ENCODE measurements at regions not wholly inside any gene's neighbourhood (a gene's known extent, or its start where the extent isn't known, plus 50 kb on each side); places are given as distances from the start of the nearest gene placed in this dataset.
A peak's percentile ranks its signal among the peaks of the same experiment; 100 is the strongest.

DNA sequence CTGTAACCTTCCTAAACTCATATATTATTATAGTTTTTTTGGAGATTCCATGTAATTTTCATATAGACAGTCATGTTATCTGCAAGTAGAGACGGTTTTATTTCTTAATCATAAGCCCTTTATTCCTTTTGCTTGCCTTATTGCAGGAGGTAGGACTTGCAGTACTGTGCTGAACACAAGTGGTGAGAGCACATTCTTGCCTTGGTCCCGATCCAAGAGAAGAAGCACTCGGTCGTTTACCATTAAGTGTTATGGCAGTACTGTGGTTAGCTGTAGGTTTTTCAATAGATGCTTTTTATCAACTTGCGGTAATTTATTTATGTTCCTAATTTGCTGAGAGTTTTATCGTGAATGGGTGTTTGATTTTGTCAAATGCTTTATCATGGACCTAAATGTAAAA lies 305.7 kb downstream of the DYSF start:
- DNase-seq, result peak; percentile 18

DNA sequence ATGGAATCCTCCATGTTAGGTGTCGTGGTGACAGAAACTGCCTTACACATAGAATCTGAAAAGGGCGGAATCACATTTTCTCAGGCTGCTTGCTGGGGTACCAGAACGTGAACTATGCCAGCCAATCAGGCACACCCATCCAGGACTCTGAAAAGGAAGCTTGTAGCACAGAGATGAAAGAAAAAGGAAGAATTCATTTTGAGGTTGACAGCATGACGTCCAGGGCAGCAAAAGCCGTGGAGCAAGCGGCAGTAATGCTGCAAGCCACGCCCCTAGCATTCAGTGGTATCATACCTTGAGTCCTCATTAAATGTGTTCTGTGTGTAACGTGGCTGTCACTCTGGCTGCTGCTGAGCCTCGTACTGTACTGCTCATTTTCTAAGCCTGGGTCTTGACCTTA lies 304.0 kb downstream of the DYSF start:
- peak; percentile 37 for DNase-seq

DNA sequence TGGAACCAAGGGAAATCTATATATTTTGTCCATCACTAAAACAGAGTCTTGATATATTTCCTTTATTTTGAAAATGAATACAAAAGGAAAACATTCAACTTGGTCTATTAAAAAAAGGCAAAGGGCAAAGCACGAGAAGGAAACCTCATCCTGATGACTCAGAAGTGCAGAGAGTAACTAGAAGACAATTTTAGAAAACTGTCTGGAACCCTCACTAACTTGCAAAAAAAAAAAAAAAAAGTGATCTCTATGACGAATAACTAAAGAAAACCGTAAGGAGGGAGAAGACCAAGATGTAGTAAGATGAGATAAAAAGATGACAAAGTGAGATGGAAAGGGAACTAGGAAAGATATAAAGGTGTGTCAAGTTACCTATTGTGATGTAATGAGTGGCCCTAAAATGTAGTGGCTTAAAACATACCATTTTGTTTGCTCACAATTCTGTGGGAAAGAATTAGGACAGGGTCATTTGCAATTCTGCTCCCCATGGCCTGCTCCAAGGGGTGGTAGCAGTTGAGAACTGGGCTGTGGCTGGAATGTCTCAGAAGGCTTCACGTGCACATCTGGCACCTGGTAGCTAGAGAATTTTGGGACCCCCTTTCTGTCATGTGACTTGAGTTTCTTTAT lies 303.0 kb downstream of the DYSF start:
- peak; percentile 29 for DNase-seq

DNA sequence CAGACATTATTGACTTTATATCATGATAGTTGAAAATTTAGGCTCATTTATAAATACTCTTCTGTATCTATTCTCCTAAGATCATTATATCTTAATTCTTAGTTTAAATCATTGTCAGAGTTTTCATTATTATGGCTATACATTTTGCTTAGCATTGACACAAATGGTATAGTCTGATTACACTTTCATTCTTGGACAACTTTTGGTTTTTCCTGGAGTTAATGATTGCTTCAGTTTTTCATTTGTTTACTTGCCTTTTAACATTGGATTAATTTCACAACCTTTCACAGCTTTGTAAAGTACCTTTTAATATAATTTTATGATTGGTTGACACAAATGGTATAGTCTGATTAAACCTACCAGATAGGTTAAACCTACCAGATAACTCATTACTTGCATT lies 298.2 kb downstream of the DYSF start:
- DNase-seq, result no peak

DNA sequence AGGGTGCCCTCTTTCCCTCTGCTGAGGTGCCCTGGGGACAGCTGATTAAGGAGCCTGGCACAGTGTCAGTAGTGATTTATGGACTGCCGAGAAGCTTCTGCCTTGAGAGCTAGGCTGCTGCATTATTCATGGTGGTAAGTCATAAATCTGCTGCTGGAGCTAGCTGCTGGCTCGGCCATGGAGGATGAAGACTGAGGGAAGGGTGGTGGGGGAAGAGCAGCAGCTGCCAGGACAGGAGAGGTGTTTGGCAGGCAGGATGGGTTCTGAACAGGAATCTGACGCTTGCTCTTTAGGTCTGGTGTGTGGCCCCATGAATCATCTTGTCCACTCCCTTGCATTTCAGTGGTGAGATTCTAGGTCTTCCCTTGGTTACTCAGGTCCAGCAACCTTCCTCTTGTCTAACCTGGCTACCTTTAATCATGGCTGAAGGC lies 296.3 kb downstream of the DYSF start:
- peak; percentile 85 for DNase-seq

DNA sequence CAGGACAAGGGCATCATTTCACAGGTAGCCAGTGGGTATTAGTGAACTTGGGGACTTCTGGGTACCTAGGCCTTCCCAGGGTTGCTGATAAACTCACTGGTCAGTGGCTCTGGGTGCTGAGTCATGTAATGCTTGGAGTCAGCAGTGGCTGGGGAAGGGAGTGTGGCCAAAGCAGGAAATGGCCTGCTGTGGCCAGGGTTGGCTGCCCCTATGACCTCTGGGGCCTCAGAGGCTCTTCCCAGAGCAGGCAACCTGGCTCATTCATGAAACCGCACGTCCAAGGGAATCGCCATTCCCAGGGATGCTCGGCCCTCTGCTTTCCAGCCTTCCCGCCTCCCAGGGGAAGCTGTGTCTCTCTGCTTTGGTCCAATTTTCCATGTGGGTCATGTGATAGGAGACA lies 294.9 kb downstream of the DYSF start:
- DNase-seq, result peak; percentile 88

DNA sequence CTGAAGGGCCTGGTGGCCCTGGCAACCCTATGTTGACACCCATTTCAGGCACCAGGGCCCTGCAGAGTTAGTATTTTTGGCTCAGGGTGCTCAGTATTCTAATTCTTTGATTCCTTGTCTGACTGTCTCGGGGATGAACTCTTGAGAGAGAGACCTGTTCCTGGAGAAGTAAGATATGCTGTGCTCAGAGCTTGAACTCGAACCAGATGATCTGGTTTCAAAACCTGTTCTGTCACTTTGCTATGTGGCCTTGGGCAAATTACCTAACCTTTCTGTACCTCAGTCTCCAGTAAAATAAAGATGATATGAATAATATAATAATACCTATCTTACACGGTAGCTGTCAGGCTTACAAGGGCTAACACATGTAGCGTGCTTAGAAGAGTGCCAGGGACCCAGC lies 294.2 kb downstream of the DYSF start:
- peak; percentile 74 for DNase-seq

DNA sequence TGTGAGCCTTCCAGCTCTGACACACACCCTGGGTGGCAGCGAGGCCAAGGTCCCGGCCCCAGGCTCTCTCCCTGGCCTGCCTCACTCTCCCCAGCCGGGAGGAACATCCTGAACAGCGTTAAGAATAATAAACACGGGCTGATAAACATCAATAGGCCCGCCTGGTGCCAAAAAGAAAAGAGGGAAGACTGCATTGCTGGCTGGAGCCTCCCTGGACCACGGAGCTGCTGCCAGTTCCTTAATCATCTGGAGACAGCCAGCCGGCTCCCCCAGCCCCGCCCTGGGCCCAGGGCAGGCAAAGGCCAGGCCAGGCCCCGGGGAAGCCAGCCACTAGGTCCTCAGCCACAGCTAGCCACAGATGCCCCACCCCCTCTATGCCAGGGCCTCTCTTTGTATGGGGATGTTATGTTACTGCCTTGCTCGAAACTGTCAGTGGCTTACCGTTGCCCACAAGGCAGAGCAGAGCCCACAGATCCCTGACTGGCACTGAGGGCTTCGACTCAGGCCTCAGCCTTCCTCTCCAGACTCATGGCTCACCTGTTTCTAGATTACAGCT lies 293.7 kb downstream of the DYSF start:
- DNase-seq, result peak; percentile 90

DNA sequence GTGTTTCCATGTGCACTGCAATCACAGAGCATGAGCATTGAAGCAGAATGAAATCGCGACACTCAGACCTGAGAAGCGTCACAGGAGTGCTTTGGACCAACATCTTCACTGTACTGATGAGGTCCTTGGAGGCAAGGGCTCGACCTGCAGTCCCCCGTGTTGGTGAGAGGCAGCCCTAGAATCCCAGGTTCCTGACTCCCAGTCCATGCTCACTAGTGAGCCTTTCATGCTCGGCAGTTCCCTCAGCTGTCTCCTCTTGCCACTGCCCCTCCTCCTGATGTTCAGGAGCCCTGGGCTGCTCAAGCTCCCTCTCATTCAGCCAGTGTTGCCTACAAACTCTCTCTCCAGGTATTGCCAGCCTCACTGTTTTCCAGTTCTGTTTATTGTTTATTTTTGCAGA lies 291.4 kb downstream of the DYSF start:
- DNase-seq, result no peak

DNA sequence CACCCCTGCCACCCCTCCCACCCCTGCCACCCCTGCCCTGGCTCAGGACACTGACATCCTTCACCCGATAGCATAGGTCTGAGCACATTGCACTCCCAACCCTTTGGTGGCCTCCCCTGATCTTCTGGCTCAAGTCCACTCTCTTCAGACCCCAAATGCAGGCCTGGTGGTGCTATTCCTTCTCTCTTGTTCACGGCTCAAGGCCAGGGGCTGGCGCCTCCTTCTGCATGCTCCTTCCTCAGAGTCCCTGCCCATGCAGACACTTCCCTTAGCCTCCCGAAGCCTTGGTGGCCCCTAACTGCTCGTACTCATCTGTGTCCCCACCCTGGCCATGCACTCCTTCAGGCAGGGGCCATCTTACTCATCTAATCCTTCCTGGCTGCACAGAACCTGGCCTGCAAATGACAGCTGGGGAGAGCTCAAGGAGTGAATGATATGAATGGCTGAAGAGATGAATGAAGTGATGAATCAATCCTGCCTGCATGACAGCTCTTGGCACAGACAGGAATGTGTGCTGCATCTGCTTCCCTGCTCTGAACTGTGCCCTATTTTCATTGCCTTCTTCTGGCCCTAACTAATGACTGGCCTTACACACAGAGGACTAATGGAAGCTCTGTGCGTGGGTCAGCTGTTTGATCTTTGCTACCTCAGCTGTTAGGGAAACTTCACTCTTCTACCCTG lies 290.8 kb downstream of the DYSF start:
- DNase-seq, result peak; percentile 67

DNA sequence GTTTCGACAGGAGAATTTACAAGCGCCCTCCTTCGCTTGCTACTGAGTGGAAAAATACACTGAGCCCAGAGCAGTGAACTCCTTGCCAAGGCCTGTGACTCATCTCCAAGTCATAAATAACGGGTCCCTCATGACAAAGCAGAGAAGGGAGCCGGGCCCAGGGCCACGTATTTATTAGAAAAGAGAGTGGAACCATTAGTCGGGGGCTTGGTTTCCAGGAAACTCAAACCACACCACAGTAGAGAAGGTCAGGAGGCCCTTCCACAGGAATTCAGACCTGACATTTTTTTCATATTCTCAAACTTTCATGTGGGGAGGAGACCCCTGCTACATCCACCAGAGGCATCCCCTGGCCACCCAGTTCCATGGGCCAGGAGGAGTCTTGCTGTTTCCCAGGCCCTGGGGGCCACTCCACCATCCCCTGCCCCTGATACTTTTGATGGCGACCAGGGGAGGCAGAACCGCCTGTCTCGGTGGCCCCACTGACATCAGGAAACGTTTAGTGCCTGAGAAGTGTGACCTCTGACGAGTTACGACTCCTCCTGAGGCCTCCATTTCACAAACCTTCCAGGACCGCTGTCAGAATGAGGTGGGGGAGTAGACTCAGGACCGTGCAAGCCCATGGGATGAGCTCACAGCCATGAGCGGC lies 289.7 kb downstream of the DYSF start:
- DNase-seq, result peak; percentile 93

DNA sequence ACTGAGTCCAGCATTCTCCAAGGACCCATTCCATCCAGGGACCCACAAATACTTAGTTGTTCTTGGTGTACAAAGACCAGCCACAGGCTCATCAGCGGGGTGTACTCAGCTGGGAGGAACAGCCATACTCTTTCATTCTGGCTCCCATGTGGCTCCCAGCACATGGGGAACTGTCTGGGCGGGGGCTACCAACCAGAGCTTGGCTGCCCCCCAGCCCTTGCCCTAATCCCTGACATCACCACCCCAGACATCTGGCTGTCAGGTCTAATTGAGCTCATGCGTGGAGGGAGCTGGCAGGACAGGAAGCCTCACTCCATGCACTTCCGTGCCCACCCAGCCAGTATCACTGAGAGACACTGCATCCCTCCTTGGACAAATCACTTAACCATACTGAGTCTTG lies 283.6 kb downstream of the DYSF start:
- no peak for DNase-seq

DNA sequence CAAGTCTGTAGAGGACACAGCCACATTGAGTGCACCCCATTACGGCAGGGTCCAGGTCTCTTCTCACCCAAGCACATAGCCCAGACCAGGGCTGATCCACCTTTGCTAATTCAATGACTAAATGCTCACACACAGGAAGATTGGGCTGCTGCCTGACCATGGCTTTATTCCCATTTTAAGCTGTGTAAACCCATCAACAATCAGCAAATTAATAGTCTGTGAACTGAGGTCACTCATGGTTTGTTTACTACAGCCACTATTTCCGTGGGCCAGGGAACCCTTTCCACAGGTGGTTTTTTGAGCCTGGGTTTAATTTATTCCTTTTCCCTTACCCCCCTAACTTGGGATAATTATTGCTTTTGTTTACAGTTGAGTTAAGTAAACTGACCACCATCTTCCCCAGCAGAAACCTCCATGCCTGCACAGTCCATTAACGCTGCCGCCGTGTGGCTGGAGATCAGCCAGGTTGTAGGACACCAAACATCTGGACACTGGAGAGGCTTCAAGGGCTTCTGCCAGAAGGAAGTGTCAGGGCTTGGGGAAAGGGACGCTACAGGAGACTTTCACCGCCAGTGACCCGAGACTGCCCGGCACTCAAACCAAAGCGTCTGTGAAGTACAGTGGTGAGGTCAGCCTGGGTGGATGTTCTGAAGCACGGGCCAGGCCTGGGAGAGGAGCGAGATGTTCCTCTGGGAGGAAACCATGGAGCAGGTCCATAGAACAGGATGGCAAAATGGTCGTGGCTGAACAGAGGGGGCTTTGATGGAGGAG lies 282.9 kb downstream of the DYSF start:
- DNase-seq, result peak; percentile 38

Data from islet precursor cell (in vitro differentiated cells).